Left ventricle myocardium superior (tissue), 1 donor: ENCODE measurements at regions not wholly inside any gene's neighbourhood (a gene's known extent, or its start where the extent isn't known, plus 50 kb on each side); places are given as distances from the start of the nearest gene placed in this dataset.
"Not testable (repeated sequence)": the region's sequence is repeated elsewhere in the genome, so short reads cannot be mapped to it uniquely, and the experiment has no call there.

Experiments used
- ATAC-seq: fragments of 200-7000 bp; cut with Tn5 transposase; one replicate; pipeline ENCODE4 v1.9.1; 2020; ENCODE audit warnings: mild to moderate bottlenecking, moderate library complexity
- DNase-seq: peaks from one replicate; pipeline ENCODE4 v3.0.0-alpha.2; 2020
- intact Hi-C: fragments of 100-400 bp; cut with micrococcal nuclease; formaldehyde crosslinking; loops from one replicate; pipeline ENCODE4 v1.11.0; 2022
- donor health status: DM: no; HTN: yes; CAD: no; lungs with severe emphysema.

GRCh38 chr1:19024532-19024931 is 68.1 kb upstream of the IFFO2 start:
- intact Hi-C loops: no loop called here
- DNase-seq (no peak), ATAC-seq (no peak)

- no peak for DNase-seq
- intact Hi-C loops: no loop called here
- no peak for ATAC-seq
Observed at GRCh38 chr1:19023787-19024186, 67.3 kb upstream of the IFFO2 start.

- no peak for ATAC-seq
- intact Hi-C loops: no loop called here
- DNase-seq: no peak
Observed at GRCh38 chr1:19021845-19022244, 65.4 kb upstream of the IFFO2 start.

GRCh38 chr1:19019288-19019687 is 62.8 kb upstream of the IFFO2 start:
- DNase-seq, intact Hi-C loops, ATAC-seq: not testable (repeated sequence)

GRCh38 chr1:19015476-19015875 is 59.0 kb upstream of the IFFO2 start:
- intact Hi-C loops: no loop called here

GRCh38 chr1:19014765-19015164 is 58.3 kb upstream of the IFFO2 start:
- DNase-seq (no peak), ATAC-seq (no peak)
- intact Hi-C loops: no loop called here

More at GRCh38 chr1:19015476-19015875, 59.0 kb upstream of the IFFO2 start:
- ATAC-seq (no peak), DNase-seq (no peak)

- intact Hi-C loops: no loop called here
- DNase-seq (no peak), ATAC-seq (no peak)
Observed at GRCh38 chr1:19013826-19014548, 57.5 kb upstream of the IFFO2 start.

GRCh38 chr1:19011845-19012231 is 55.4 kb upstream of the IFFO2 start:
- DNase-seq (no peak), ATAC-seq (no peak)
- intact Hi-C loops: no loop called here

- DNase-seq (peak; percentile 48), ATAC-seq (peak; percentile 57)
- intact Hi-C loops: no loop called here
Observed at GRCh38 chr1:19010995-19011844, 54.7 kb upstream of the IFFO2 start.

GRCh38 chr1:19010503-19010902 is 54.0 kb upstream of the IFFO2 start:
- DNase-seq (no peak), ATAC-seq (no peak)
- intact Hi-C loops: no loop called here

GRCh38 chr1:19009882-19010321 is 53.4 kb upstream of the IFFO2 start:
- intact Hi-C loops: no loop called here
- no peak for DNase-seq
- ATAC-seq: no peak

- DNase-seq: no peak
- ATAC-seq: no peak
- intact Hi-C loops: no loop called here
Observed at GRCh38 chr1:19009126-19009881, 52.8 kb upstream of the IFFO2 start.

GRCh38 chr1:19007491-19008441 is 51.3 kb upstream of the IFFO2 start:
- DNase-seq (no peak), ATAC-seq (no peak)
- intact Hi-C loops: no loop called here

GRCh38 chr1:19006837-19007271 is 50.4 kb upstream of the IFFO2 start:
- DNase-seq (no peak), ATAC-seq (no peak)
- intact Hi-C loops: no loop called here
